Type B pancreatic cell (in vitro differentiated cells): ENCODE measurements at regions not wholly inside any gene's neighbourhood (a gene's known extent, or its start where the extent isn't known, plus 50 kb on each side); places are given as distances from the start of the nearest gene placed in this dataset.

Experiments used
- DNase-seq: peaks from one replicate; pipeline ENCODE4 v3.0.0; 2021; ENCODE audit warnings: mixed read lengths; ENCODE audit not compliant: unreplicated experiment; ENCODE audit errors: extremely low spot score
- H3K27ac Mint-ChIP-seq: 2 replicates; pipeline ENCODE4 v1.8.0; 2021; ENCODE audit warnings: mild to moderate bottlenecking, mixed read lengths
- H3K27me3 Mint-ChIP-seq: 2 replicates; pipeline ENCODE4 v1.8.0; 2021; ENCODE audit warnings: mixed read lengths
- H3K36me3 Mint-ChIP-seq: 2 replicates; pipeline ENCODE4 v1.8.0; 2021; ENCODE audit warnings: mixed read lengths
- H3K4me1 Mint-ChIP-seq: one replicate; pipeline ENCODE4 v1.8.0; 2021; ENCODE audit warnings: mixed read lengths; ENCODE audit not compliant: unreplicated experiment
- H3K4me3 Mint-ChIP-seq: 2 replicates; pipeline ENCODE4 v1.8.0; 2021; ENCODE audit warnings: mild to moderate bottlenecking, mixed read lengths
- H3K9me3 Mint-ChIP-seq: 2 replicates; pipeline ENCODE4 v1.8.0; 2021; ENCODE audit warnings: mixed read lengths
- TF ChIP-seq, protein P1 (sequence below): fragments of 200-600 bp; sonication (generic); conservative IDR thresholded peaks from 2 replicates; pipeline ENCODE4 v1.5.0; 2021; ENCODE audit warnings: antibody characterized with exemption, mild to moderate bottlenecking

DNA sequence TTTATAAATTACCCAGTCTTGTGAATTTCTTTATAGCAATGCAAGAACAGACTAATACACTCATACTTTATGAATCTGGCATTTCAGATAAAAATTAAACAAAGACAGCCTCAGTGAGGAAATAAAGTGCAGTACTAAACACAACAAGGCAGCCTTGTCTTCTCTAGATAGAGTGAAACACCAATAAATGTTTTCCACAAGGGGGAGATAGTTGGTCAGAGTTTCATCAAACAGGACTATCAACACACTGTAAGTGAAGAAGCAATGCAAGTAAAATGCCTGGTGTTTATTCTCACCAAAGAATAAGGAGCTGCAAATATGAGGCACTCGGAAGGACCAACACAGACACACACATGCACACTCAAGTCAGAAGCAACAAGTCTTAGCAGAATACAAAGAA lies 62.8 kb downstream of the FAM9B start:
- Mint-ChIP-seq H3K36me3 (no peaks in the 10 kb centered on the region), H3K27me3 (no peaks in the 10 kb centered on the region), H3K27ac (no peak overlapping the region), H3K4me1 (no peaks in the 10 kb centered on the region), H3K9me3 (peaks cover 5% of the 10 kb centered on the region), H3K4me3 (no peak overlapping the region)
- TF ChIP-seq, protein P1, sequence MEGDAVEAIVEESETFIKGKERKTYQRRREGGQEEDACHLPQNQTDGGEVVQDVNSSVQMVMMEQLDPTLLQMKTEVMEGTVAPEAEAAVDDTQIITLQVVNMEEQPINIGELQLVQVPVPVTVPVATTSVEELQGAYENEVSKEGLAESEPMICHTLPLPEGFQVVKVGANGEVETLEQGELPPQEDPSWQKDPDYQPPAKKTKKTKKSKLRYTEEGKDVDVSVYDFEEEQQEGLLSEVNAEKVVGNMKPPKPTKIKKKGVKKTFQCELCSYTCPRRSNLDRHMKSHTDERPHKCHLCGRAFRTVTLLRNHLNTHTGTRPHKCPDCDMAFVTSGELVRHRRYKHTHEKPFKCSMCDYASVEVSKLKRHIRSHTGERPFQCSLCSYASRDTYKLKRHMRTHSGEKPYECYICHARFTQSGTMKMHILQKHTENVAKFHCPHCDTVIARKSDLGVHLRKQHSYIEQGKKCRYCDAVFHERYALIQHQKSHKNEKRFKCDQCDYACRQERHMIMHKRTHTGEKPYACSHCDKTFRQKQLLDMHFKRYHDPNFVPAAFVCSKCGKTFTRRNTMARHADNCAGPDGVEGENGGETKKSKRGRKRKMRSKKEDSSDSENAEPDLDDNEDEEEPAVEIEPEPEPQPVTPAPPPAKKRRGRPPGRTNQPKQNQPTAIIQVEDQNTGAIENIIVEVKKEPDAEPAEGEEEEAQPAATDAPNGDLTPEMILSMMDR, result peak; percentile 63
- DNase-seq, result no peak

DNA sequence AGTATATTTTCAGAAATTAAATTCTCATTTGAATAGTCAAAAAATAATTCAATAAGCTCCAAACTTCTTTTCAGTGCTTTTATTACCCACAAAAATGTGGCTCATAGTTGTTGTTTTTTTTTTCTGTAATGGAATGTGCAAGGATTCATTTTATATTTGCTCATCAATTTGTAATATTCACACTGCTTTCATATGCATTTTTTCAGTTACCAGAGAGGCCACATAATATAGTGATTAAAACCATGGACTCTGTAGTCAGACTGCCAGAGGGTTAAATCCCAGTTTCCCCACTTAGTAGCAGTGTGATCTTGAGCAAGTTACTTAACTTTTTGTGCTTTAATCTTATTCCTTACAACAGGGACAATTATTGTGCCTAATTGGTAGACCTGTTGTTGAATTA lies 64.5 kb downstream of the FAM9B start:
- H3K4me3 Mint-ChIP-seq, result no peak overlapping the region
- no peaks in the 10 kb centered on the region for H3K36me3 Mint-ChIP-seq
- TF ChIP-seq, protein P1, result no peak
- H3K9me3 Mint-ChIP-seq, result peaks cover 10% of the 10 kb centered on the region
- H3K4me1 Mint-ChIP-seq, result no peaks in the 10 kb centered on the region
- H3K27me3 Mint-ChIP-seq, result no peaks in the 10 kb centered on the region
- no peak for DNase-seq
- no peak overlapping the region for H3K27ac Mint-ChIP-seq

DNA sequence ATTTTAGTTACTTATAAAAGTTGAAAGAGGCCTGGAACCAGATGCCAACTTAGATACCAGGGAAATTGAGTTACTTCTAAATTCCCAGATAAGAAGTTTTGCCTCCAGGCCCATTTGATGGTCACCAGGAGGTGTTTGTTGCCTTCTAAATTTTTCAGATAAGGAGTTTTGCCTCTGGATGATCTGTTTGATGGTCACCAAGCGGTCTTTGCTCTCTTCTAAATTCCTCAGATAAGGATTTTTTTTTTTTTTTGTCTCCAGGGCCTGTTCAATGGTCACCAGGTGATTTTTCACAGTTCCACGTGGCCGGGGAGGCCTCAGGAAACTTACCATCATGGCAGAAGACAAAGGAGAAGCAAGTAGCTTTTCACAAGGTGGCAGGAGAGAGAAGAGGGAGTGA lies 66.5 kb downstream of the FAM9B start:
- H3K27ac Mint-ChIP-seq, result no peak overlapping the region
- H3K4me3 Mint-ChIP-seq, result no peak overlapping the region
- no peaks in the 10 kb centered on the region for H3K27me3 Mint-ChIP-seq
- H3K4me1 Mint-ChIP-seq, result no peaks in the 10 kb centered on the region
- no peaks in the 10 kb centered on the region for H3K36me3 Mint-ChIP-seq
- H3K9me3 Mint-ChIP-seq, result peaks cover 10% of the 10 kb centered on the region
- TF ChIP-seq, protein P1, result no peak
- no peak for DNase-seq

DNA sequence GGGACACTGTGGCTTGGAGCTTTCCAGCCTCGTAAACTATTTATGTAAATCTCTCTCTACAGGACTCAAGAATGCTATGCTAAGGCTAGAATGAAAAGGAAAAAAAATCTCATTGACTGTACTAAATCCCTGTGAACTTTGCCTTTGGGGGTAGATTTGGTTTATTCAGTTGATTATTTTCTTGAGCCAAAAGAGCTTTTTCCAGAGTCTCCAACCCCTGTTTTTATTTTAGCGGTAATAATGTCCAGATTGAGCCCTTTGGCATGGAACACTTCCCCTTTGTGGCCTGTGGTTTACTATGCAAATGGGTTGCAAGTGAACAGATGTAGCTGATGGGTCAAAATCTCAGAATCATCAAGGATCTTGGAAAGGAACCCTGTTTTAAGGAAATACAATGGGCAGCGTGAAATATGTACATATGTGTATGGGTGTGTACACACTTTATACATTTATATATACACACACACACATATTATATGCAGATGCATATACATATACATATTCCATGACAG lies 72.9 kb downstream of the FAM9B start:
- no peaks in the 10 kb centered on the region for H3K36me3 Mint-ChIP-seq
- H3K9me3 Mint-ChIP-seq, result peaks cover 13% of the 10 kb centered on the region
- H3K4me1 Mint-ChIP-seq, result no peaks in the 10 kb centered on the region
- TF ChIP-seq, protein P1, result no peak
- no peak for DNase-seq
- H3K27ac Mint-ChIP-seq, result no peak overlapping the region
- no peaks in the 10 kb centered on the region for H3K27me3 Mint-ChIP-seq
- H3K4me3 Mint-ChIP-seq, result no peak overlapping the region

DNA sequence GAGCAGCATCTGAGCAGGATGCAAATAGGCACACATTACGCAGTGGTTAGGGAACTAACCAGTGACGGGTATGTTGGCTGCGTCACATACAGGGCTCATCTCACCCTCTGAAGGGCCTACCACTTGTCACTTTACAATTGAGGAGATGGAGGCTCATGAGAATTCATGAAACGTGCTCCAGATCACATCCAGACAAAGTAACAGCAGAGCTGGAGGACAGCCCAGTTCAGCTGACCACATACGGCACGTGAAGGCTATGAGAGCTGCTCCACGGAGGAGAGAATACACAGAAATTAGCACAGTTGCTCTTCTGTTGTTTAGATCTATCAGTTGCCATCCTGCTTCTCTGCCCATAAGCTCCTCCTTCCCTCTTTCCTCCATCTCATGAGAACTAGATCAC lies 78.4 kb downstream of the FAM9B start:
- Mint-ChIP-seq H3K36me3 (no peaks in the 10 kb centered on the region), H3K9me3 (peaks cover 8% of the 10 kb centered on the region), H3K4me3 (no peak overlapping the region), H3K4me1 (no peaks in the 10 kb centered on the region), H3K27ac (no peak overlapping the region), H3K27me3 (no peaks in the 10 kb centered on the region)
- no peak for DNase-seq
- TF ChIP-seq, protein P1, result no peak

DNA sequence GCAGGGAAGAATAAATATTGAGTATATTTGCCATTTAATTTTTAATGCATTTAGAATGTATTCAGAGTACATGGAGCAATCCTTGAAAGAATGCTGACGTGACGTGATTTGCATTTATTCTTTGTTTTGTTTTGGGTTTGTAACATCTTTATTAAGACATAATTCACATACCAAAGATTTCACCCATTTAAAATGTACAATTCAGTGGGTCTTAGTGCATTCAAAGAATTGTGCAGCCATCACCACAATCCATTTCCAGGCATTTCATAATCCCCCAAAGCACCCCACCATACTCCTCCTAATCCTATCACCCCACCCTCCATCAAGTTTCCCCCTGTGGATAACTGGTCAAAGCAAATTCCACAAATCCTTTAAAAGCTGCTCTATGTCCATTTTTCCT lies 87.4 kb downstream of the FAM9B start:
- Mint-ChIP-seq H3K27me3 (no peaks in the 10 kb centered on the region), H3K4me3 (no peak overlapping the region), H3K27ac (no peak overlapping the region), H3K4me1 (no peaks in the 10 kb centered on the region), H3K9me3 (peaks cover 5% of the 10 kb centered on the region), H3K36me3 (no peaks in the 10 kb centered on the region)
- TF ChIP-seq, protein P1, result no peak
- no peak for DNase-seq
